ENCODE measurements at regions not wholly inside any gene's neighbourhood (a gene's known extent, or its start where the extent isn't known, plus 50 kb on each side); places are given as distances from the start of the nearest gene placed in this dataset.

GRCh38 chr5:56650386-56650785 lies 165.0 kb upstream of the MAP3K1 start:
- H3K79me2 ChIP-seq (ENCODE audit: insufficient read depth, low read length) = no peaks in the 10 kb centered on the region
- H2BK12ac ChIP-seq (ENCODE audit: insufficient read length, low read depth, low read length) = no peak overlapping the region
- no peak overlapping the region for H3K4ac ChIP-seq (ENCODE audit: low read depth, low read length)
- H3K27me3 ChIP-seq (ENCODE audit: insufficient read depth, low read length) = no peaks in the 10 kb centered on the region
- no peak for TF ChIP-seq CTCF (conservative IDR thresholded peaks at IDR 0.05)
- H2BK5ac ChIP-seq (ENCODE audit: insufficient read length, low read length) = no peak overlapping the region
- Mint-ChIP-seq H3K9me3 (no peaks in the 10 kb centered on the region), H3K36me3 (ENCODE audit: insufficient read depth in 1 of 3, low read depth in 3 of 3) (no peaks in the 10 kb centered on the region), H3K27me3 (ENCODE audit: low read depth) (peaks cover 2% of the 10 kb centered on the region), H3K4me1 (peaks cover 9 to 13% of the 10 kb centered on the region in 2 experiments), H3K27ac (no peak overlapping the region), H3K4me3 (no peak overlapping the region)
- no peak overlapping the region for H2BK15ac ChIP-seq (ENCODE audit: low read depth, low read length)
- no peak overlapping the region for H2BK120ac ChIP-seq (ENCODE audit: low read depth, low read length, poor library complexity, severe bottlenecking)
- H3K23ac ChIP-seq (ENCODE audit: insufficient read length, low read depth, low read length) = no peak overlapping the region
- no peaks in the 10 kb centered on the region for H3K79me1 ChIP-seq (ENCODE audit: insufficient read depth, low read depth, low read length, poor library complexity, severe bottlenecking)
- no peak overlapping the region for H2AFZ ChIP-seq (ENCODE audit: low read length)
- no peak overlapping the region for H3K18ac ChIP-seq (ENCODE audit: insufficient read length, low read depth, low read length)
- no peak overlapping the region for H3K9ac ChIP-seq (ENCODE audit: extremely low read depth, insufficient read length, low read length)
- H4K8ac ChIP-seq (replicated peaks; ENCODE audit: insufficient read length, low read depth, low read length) = no peak overlapping the region
- no peak overlapping the region for H3K27ac ChIP-seq (ENCODE audit: insufficient read length, low read depth, low read length)
- no peak overlapping the region for H2BK20ac ChIP-seq (ENCODE audit: low read depth, low read length, poor library complexity, severe bottlenecking)
- H4K91ac ChIP-seq (ENCODE audit: insufficient read length, low read depth, low read length) = no peak overlapping the region
- no peak overlapping the region for H3K56ac ChIP-seq (ENCODE audit: insufficient read length, low read depth, low read length)
- H3K4me2 ChIP-seq (ENCODE audit: insufficient read depth, insufficient read length, low read length) = no peak overlapping the region
- no peak overlapping the region for H2AK5ac ChIP-seq (ENCODE audit: insufficient read length, low read length)
- no peaks in the 10 kb centered on the region for H3K9me3 ChIP-seq (ENCODE audit: control insufficient read depth, low read depth, low read length)
- H4K5ac ChIP-seq (ENCODE audit: insufficient read length, low read depth, low read length) = no peak overlapping the region
- H3T11ph ChIP-seq (ENCODE audit: low read length) = no peak overlapping the region
- no CpG with 5 or more reads among the region's 4 CpGs for WGBS (ENCODE audit: extremely low coverage, insufficient read length, low lambda C conversion rate)
- no peak for DNase-seq
- H3K4me1 ChIP-seq (ENCODE audit: insufficient read depth, low read length) = no peaks in the 10 kb centered on the region; the same call in 1 of the 2 replicates
- H4K20me1 ChIP-seq (ENCODE audit: control insufficient read depth, insufficient read depth, insufficient read length) = no peaks in the 10 kb centered on the region
- H3K23me2 ChIP-seq (ENCODE audit: insufficient read length, low read depth, low read length, poor library complexity, severe bottlenecking) = no peaks in the 10 kb centered on the region
- H3K14ac ChIP-seq (ENCODE audit: insufficient read depth, low read length) = no peak overlapping the region

Data from H9 (cell line).